ENCODE measurements at regions not wholly inside any gene's neighbourhood (a gene's known extent, or its start where the extent isn't known, plus 50 kb on each side); places are given as distances from the start of the nearest gene placed in this dataset.
"Not testable (repeated sequence)": the region's sequence is repeated elsewhere in the genome, so short reads cannot be mapped to it uniquely, and the experiment has no call there.

DNA sequence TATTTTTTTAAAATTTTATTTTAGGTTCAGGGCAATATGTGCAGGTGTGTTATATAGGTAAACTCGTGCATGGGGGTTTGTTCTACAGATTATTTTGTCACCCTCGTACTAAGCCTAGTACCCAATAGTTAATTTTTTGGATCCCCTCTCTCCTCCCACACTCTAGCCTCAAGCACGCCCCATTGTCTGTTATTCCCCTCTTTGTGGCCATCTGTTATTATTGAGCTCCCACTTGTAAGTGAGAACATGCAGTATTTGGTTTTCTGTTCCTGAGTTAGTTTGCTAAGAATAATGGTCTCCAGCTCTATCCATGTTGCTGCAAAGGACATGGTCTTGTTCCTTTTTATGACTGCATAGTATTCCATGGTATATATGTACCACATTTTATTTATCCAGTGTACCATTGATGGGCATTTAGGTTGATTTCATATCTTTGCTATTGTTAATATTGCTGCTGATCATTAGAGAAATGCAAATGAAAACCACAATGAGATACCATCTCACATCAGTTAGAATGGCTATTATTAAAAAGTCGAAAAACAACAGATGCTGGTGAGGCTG, 753.7 kb upstream of the CTNND2 start:
- H3F3A ChIP-seq (replicated peaks; ENCODE audit: low read depth); H3K4me3 ChIP-seq; H3K9me2 ChIP-seq (ENCODE audit: insufficient read depth); DNase-seq (ENCODE audit: low spot score); H3K27ac ChIP-seq (ENCODE audit: low read depth); H3K27ac Mint-ChIP-seq; H3K4me2 ChIP-seq; H3K27me3 ChIP-seq (ENCODE audit: insufficient read depth); H2AFZ ChIP-seq; H3K4me3 Mint-ChIP-seq; ATAC-seq: not testable (repeated sequence)
- Mint-ChIP-seq H3K9me3 (peaks cover 28% of the 10 kb centered on the region), H3K27me3 (ENCODE audit: insufficient read depth, low read depth, poor library complexity) (peaks cover 31% of the 10 kb centered on the region), H3K4me1 (peaks cover 37% of the 10 kb centered on the region), H3K36me3 (ENCODE audit: low read depth) (peaks cover 80% of the 10 kb centered on the region)
- TF ChIP-seq POLR2AphosphoS5 (IDR thresholded peaks at IDR 0.05; ENCODE audit: low read depth), result peak; percentile 34
- Histone ChIP-seq H3K4me1 (ENCODE audit: insufficient read depth) (peaks cover 18% of the 10 kb centered on the region), H3K79me2 (replicated peaks; ENCODE audit: insufficient read depth) (peaks cover 54% of the 10 kb centered on the region), H3K36me3 (ENCODE audit: insufficient read depth) (peaks cover 19% of the 10 kb centered on the region; the same call in 1 of the 2 replicates), H4K20me1 (replicated peaks; ENCODE audit: insufficient read depth) (peaks cover 15% of the 10 kb centered on the region; the same call in 1 of the 2 replicates)

DNA sequence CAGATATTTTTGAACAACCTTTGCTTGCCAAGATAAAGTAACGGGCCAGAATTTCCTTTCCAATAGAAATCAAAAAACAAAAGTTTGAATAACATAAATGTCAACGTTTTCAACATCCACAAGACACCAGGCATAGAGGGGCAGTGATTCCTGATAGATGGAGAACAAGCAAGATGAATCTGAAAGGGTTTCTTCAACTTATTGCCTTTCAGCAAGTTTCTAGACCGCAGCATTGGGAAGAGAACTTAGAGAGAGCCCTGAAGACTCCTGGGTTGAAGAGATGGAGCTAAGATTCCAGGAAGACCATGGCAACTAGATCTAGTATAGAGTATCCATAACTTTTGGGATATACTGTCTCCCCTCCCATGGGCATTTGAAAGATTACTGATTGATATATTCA, 751.4 kb upstream of the CTNND2 start:
- peaks cover 11% of the 10 kb centered on the region; the same call in 1 of the 3 replicates for H3K9me3 Mint-ChIP-seq
- peaks cover 11% of the 10 kb centered on the region for H3K27me3 Mint-ChIP-seq (ENCODE audit: insufficient read depth, low read depth, poor library complexity)
- Histone ChIP-seq H3K4me2 (no peak overlapping the region), H4K20me1 (replicated peaks; ENCODE audit: insufficient read depth) (peaks cover 15% of the 10 kb centered on the region; the same call in 1 of the 2 replicates), H3K27ac (ENCODE audit: low read depth) (no peak overlapping the region), H3K79me2 (replicated peaks; ENCODE audit: insufficient read depth) (peaks cover 52% of the 10 kb centered on the region), H3K36me3 (ENCODE audit: insufficient read depth) (peaks cover 11% of the 10 kb centered on the region; the same call in 1 of the 2 replicates), H3F3A (replicated peaks; ENCODE audit: low read depth) (no peaks in the 10 kb centered on the region), H2AFZ (no peak overlapping the region), H3K27me3 (ENCODE audit: insufficient read depth) (no peaks in the 10 kb centered on the region), H3K9me2 (ENCODE audit: insufficient read depth) (no peaks in the 10 kb centered on the region), H3K4me1 (ENCODE audit: insufficient read depth) (peaks cover 10% of the 10 kb centered on the region; the same call in 1 of the 2 replicates), H3K4me3 (no peak overlapping the region)
- no peak overlapping the region for H3K27ac Mint-ChIP-seq
- DNase-seq (ENCODE audit: low spot score), result no peak
- H3K4me3 Mint-ChIP-seq, result no peak overlapping the region
- TF ChIP-seq STAT1 (IDR thresholded peaks at IDR 0.05; ENCODE audit: unreplicated experiment), result no peak
- TF ChIP-seq CREB1 (CRISPR knock-in tag; IDR thresholded peaks at IDR 0.05; ENCODE audit: low read depth), result no peak
- peak; percentile 29; the same call in 1 of the 2 replicates for TF ChIP-seq POLR2AphosphoS5 (IDR thresholded peaks at IDR 0.05; ENCODE audit: low read depth)
- TF ChIP-seq EZH2phosphoT487 (IDR thresholded peaks at IDR 0.05; ENCODE audit: unreplicated experiment), result no peak
- peaks cover 30% of the 10 kb centered on the region for H3K4me1 Mint-ChIP-seq
- ATAC-seq, result no peak
- peaks cover 60% of the 10 kb centered on the region for H3K36me3 Mint-ChIP-seq (ENCODE audit: low read depth)

DNA sequence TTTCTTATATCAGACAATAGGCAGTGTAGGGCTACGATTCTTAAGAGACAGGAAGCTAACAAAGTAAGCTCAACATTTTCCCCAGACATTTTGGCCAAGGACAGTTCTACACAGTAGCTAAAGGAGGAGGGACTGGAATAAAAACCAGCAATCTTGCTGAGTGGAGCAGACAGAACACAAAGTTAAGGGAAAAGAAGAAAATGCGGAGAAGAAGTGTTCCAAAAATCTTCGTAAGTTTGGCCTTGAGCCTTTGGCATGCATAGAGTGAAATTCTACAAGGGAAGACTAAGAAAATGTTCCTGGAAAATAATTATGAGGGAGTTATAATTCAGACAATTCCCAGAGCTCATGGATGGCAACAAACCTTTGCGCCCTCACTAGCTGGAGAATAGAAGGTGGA, 748.0 kb upstream of the CTNND2 start:
- ATAC-seq (no peak), DNase-seq (ENCODE audit: low spot score) (no peak)
- Histone ChIP-seq H4K20me1 (replicated peaks; ENCODE audit: insufficient read depth) (peaks cover 15% of the 10 kb centered on the region; the same call in 1 of the 2 replicates), H3K4me2 (no peak overlapping the region), H3K9me2 (ENCODE audit: insufficient read depth) (no peaks in the 10 kb centered on the region), H3K4me3 (no peak overlapping the region), H3K4me1 (ENCODE audit: insufficient read depth) (no peaks in the 10 kb centered on the region), H3K27ac (ENCODE audit: low read depth) (no peak overlapping the region), H3K79me2 (replicated peaks; ENCODE audit: insufficient read depth) (peaks cover 20% of the 10 kb centered on the region), H2AFZ (no peak overlapping the region), H3K36me3 (ENCODE audit: insufficient read depth) (no peaks in the 10 kb centered on the region), H3K27me3 (ENCODE audit: insufficient read depth) (no peaks in the 10 kb centered on the region), H3F3A (replicated peaks; ENCODE audit: low read depth) (no peaks in the 10 kb centered on the region)
- Mint-ChIP-seq H3K27me3 (ENCODE audit: insufficient read depth, low read depth, poor library complexity) (peaks cover 1% of the 10 kb centered on the region), H3K36me3 (ENCODE audit: low read depth) (peaks cover 33% of the 10 kb centered on the region; the same call in 2 of the 3 replicates), H3K4me3 (no peak overlapping the region), H3K4me1 (peaks cover 17% of the 10 kb centered on the region; the same call in 2 of the 3 replicates), H3K9me3 (peaks cover 2% of the 10 kb centered on the region; the same call in 1 of the 3 replicates), H3K27ac (peak overlapping the region; percentile 71)
- TF ChIP-seq ZNF331 (CRISPR knock-in tag; IDR thresholded peaks at IDR 0.05; ENCODE audit: low read depth) (no peak), JUNB (IDR thresholded peaks at IDR 0.05; ENCODE audit: unreplicated experiment) (no peak), EZH2phosphoT487 (IDR thresholded peaks at IDR 0.05; ENCODE audit: unreplicated experiment) (no peak), EZH2 (IDR thresholded peaks at IDR 0.05; ENCODE audit: low read depth, unreplicated experiment) (no peak), ZNF114 (CRISPR knock-in tag; IDR thresholded peaks at IDR 0.05) (no peak)
- TF ChIP-seq, protein P1, sequence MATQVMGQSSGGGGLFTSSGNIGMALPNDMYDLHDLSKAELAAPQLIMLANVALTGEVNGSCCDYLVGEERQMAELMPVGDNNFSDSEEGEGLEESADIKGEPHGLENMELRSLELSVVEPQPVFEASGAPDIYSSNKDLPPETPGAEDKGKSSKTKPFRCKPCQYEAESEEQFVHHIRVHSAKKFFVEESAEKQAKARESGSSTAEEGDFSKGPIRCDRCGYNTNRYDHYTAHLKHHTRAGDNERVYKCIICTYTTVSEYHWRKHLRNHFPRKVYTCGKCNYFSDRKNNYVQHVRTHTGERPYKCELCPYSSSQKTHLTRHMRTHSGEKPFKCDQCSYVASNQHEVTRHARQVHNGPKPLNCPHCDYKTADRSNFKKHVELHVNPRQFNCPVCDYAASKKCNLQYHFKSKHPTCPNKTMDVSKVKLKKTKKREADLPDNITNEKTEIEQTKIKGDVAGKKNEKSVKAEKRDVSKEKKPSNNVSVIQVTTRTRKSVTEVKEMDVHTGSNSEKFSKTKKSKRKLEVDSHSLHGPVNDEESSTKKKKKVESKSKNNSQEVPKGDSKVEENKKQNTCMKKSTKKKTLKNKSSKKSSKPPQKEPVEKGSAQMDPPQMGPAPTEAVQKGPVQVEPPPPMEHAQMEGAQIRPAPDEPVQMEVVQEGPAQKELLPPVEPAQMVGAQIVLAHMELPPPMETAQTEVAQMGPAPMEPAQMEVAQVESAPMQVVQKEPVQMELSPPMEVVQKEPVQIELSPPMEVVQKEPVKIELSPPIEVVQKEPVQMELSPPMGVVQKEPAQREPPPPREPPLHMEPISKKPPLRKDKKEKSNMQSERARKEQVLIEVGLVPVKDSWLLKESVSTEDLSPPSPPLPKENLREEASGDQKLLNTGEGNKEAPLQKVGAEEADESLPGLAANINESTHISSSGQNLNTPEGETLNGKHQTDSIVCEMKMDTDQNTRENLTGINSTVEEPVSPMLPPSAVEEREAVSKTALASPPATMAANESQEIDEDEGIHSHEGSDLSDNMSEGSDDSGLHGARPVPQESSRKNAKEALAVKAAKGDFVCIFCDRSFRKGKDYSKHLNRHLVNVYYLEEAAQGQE (IDR thresholded peaks at IDR 0.05; ENCODE audit: unreplicated experiment), result no peak
- TF ChIP-seq, protein P2, sequence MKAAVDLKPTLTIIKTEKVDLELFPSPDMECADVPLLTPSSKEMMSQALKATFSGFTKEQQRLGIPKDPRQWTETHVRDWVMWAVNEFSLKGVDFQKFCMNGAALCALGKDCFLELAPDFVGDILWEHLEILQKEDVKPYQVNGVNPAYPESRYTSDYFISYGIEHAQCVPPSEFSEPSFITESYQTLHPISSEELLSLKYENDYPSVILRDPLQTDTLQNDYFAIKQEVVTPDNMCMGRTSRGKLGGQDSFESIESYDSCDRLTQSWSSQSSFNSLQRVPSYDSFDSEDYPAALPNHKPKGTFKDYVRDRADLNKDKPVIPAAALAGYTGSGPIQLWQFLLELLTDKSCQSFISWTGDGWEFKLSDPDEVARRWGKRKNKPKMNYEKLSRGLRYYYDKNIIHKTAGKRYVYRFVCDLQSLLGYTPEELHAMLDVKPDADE (IDR thresholded peaks at IDR 0.05), result no peak

All from GM23338 (cell line).